NB4 (cell line): ENCODE measurements at regions not wholly inside any gene's neighbourhood (a gene's known extent, or its start where the extent isn't known, plus 50 kb on each side); places are given as distances from the start of the nearest gene placed in this dataset.

ENCODE experiments used
- DNase-seq: peaks from one replicate; pipeline ENCODE4 v3.0.0; 2010; ENCODE audit warnings: low read depth
- H3K4me3 ChIP-seq: one replicate; pipeline ENCODE4 v1.5.1; 2011; ENCODE audit warnings: mild to moderate bottlenecking, low read depth, low read length, moderate library complexity
- CTCF ChIP-seq: IDR thresholded peaks from one replicate; pipeline ENCODE4 v1.5.1; 2012; ENCODE audit warnings: low read depth, low read length
- MAX ChIP-seq: IDR thresholded peaks from 2 replicates; pipeline ENCODE4 v1.6.1; 2011; ENCODE audit warnings: low read depth, low read length
- MYC ChIP-seq: IDR thresholded peaks from 2 replicates; pipeline ENCODE4 v1.6.1; 2011; ENCODE audit warnings: low read depth, low read length
- POLR2A ChIP-seq: IDR thresholded peaks from 2 replicates; pipeline ENCODE4 v1.6.1; 2011; ENCODE audit warnings: mild to moderate bottlenecking; ENCODE audit not compliant: insufficient read length; ENCODE audit errors: extremely low read depth

- no peak for TF ChIP-seq MAX
- no peak for TF ChIP-seq POLR2A
- no peak for TF ChIP-seq MYC
- TF ChIP-seq CTCF: no peak
- no peak for DNase-seq
- no peak overlapping the region for H3K4me3 ChIP-seq
Observed at GRCh38 chr2:21996339-21996738, 872.6 kb downstream of the TDRD15 start.

- no peak for DNase-seq
- no peak overlapping the region for H3K4me3 ChIP-seq
- TF ChIP-seq MYC: no peak
- TF ChIP-seq CTCF: no peak
- no peak for TF ChIP-seq MAX
- no peak for TF ChIP-seq POLR2A
Observed at GRCh38 chr2:21999522-21999921, 875.8 kb downstream of the TDRD15 start.

GRCh38 chr2:22002066-22002465 is 878.3 kb downstream of the TDRD15 start:
- TF ChIP-seq MYC (no peak), MAX (no peak)
- DNase-seq: no peak
- H3K4me3 ChIP-seq: no peak overlapping the region

- no peak for DNase-seq
- H3K4me3 ChIP-seq: no peak overlapping the region
- no peak for TF ChIP-seq MYC
- TF ChIP-seq CTCF: no peak
- no peak for TF ChIP-seq POLR2A
- TF ChIP-seq MAX: no peak
Observed at GRCh38 chr2:22003270-22003669, 879.5 kb downstream of the TDRD15 start.

- TF ChIP-seq MAX (no peak), POLR2A (no peak), CTCF (no peak), MYC (no peak)
- no peak overlapping the region for H3K4me3 ChIP-seq
- DNase-seq: no peak
Observed at GRCh38 chr2:22011048-22011447, 887.3 kb downstream of the TDRD15 start.

- TF ChIP-seq POLR2A (no peak), MYC (no peak), MAX (no peak), CTCF (no peak)
- H3K4me3 ChIP-seq: no peak overlapping the region
- no peak for DNase-seq
Observed at GRCh38 chr2:22020091-22020742, 896.4 kb downstream of the TDRD15 start.
